NCI-H128 (cell line): ENCODE measurements at regions not wholly inside any gene's neighbourhood (a gene's known extent, or its start where the extent isn't known, plus 50 kb on each side); places are given as distances from the start of the nearest gene placed in this dataset.

Experiments used
- DNase-seq: peaks from one replicate; lab custom pipeline; 2025; ENCODE audit not compliant: unreplicated experiment; lab: John Stamatoyannopoulos, UW

DNA sequence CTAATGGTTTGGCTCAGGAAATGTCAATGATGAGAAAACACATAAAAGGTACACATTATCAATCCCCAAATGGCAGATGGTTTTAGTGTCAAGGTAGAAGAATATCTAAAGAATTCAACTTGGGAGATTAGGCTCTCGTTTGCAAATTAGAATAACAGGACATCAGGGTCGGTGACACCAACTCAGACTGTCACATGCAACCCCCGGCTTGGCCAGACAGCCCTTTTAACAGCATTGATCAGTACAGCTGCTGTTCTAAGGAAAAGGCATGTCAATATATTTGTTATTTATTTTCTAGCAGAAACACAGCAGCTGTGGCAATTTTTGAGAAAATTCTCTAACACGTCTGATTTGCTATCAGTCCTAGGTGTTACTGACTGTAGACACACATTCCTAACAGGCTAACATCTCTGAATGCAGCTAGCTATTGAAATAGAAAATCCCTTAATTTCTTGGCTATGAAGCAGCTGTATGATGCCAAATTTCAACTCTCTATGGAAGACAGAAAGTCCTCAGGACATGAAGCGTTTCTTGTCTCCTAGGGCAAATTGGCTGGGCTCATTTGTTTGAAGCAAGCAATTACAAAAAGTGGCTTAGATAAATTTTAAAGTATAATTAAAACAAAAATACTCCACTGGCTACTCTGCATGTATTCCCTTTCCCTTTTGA, 269.0 kb upstream of the CXXC4 start:
- no peak for DNase-seq

DNA sequence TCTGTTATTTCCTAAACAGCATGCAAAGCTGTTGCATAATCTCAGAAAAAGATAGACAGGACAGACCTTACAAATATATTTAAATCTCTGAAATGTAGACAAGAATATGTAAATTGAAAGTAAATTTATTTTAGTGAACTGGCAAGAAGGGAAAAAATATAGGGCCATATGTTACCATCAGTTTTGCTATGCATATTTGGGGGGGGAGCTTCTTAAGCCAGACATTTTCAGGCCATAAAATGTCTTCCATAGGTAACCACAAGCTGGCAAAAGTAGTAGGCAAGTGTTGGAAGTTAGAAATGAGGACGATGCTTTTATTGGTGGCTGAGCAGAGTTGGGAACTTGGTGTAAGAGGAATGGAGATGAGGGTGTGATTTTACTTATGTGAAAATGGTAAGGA, 272.0 kb upstream of the CXXC4 start:
- DNase-seq, result no peak

DNA sequence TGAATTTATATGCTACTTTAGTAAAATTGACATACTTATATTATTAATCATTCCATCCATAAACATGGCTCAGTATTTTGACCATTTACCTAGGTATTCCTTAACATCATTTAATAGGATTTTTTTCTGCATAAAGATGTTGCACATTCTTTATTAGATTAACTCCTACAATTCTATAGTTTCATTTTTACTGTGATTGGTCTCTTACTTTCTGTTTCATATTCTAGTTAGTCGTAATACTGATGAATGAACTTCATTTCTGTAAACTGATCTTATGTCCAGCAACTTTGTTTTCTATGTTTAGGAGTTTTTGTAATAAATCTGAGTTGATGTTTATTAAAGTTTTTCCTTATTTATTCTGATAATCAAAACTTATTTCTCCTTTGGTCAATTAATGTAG, 278.2 kb upstream of the CXXC4 start:
- no peak for DNase-seq

DNA sequence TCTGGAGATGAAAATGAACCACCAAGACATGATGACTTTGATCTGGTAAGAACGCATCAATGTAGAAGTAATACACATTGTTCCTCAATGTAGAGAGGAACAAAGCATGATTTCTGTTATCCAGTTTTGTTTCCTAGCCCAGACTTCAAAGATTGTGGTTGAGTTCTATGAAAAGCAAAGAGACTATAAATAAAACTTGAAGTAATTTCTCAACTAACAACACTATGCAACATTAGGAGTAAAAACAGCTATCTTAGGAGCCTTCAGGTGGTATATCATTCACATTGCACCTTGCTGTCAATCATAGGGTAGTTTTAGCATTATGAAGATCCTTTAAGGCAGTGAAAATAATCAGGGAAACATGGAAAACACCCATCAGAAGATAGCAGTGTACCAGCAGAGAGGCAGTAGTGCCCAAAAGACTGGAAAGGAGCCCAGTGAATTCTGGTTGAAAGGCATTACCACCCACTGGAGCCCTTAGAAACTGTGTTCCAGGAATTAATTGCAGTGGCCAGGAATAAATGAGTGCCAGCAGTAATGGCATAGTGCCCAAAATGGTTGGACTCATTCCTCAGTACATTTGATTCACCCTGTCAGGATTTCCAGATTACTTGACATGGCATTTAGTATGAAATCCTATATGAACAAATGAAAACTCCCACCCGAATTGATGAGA, 300.7 kb upstream of the CXXC4 start:
- DNase-seq, result no peak

DNA sequence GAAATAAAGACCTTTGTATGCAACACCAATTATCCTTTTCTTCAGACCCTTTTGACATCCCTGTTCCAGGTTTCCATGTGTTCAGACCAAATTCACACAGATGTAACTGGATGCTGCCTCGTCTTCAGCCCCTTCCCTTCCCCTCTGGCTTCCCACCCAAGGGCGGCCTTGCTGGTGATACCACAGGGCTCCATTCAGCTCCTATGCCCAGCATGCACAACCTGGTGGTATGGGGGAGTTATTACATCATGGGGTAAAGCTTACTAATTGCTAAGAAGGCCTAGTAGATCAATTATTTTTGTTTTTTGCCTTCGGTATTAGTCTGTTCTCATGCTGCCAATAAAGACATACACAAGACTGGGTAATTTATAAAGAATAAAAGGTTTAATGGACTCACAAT, 317.0 kb upstream of the CXXC4 start:
- no peak for DNase-seq

DNA sequence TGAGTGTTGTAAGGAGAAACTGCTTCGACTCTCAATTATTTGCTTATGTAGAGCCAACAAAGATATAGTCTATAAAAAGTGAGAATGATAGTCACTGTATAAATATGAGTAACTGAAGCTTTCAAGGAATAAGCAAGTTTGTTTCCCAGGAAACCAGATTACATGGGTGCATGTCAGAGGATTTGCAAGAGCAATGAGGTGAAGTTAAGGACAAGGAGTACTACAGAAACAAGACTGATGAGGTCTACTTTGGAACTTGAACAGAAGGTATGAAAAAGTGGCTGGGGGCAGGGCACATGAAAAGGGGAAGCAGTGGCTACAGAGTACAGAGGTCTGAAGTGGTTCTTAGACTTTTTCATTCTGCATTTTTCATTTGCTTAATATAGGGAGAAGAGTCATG, 321.0 kb upstream of the CXXC4 start:
- no peak for DNase-seq

DNA sequence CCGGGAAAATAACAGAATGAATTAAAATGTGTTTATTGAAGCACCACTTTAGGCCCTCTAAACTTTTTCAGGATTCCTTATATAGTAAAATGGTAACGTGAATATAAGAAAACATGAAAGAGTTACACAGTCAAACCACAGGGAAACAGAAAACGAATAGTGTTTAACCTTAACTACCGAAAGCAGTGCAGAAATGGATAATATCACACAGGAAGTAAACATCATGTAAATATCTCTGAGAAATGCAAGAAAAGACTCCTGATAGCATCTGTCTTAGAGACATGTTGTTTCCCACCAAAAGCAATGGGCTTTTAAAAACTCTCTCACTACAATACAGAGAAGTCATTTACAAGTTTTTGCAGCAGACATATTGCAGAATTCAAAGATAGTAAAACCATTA, 323.9 kb upstream of the CXXC4 start:
- DNase-seq, result no peak

DNA sequence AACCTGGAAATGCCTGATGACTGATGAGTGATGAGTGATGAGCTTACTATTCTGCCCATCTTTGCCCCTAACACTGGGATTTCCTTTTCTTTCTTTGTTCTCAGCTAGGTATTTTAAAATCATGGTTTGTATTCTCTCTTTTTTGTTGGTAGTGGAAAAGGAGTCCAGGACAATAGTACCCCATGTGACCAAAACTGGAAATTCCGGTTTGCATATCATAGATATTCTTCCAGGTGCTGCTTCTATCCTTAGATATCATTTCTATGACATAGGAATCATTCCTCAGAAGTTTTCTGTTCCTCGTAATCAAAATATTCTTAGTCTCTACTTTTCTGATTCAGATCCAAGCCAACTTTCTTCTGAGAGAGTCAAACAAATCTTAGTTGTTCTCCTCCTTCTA, 320.5 kb upstream of the TET2 start:
- no peak for DNase-seq

DNA sequence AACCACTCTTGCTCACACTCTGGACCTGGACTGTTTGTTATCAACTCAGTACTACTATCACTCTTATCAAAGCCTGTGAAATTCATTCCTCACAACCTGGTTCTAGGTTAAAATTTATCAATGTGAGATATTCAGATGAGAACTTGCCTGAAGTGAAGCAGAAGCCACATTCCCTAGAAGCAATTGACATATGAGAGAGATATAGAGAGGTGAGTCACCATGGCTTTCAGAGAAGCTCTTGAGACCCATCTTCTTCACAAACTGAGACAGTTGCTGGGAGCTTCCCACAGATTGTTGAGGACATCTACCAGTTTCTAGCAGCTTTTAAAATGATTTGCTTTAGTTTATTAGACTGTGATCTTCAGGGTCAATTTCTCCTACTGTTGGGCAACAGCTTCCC, 316.9 kb upstream of the TET2 start:
- no peak for DNase-seq

DNA sequence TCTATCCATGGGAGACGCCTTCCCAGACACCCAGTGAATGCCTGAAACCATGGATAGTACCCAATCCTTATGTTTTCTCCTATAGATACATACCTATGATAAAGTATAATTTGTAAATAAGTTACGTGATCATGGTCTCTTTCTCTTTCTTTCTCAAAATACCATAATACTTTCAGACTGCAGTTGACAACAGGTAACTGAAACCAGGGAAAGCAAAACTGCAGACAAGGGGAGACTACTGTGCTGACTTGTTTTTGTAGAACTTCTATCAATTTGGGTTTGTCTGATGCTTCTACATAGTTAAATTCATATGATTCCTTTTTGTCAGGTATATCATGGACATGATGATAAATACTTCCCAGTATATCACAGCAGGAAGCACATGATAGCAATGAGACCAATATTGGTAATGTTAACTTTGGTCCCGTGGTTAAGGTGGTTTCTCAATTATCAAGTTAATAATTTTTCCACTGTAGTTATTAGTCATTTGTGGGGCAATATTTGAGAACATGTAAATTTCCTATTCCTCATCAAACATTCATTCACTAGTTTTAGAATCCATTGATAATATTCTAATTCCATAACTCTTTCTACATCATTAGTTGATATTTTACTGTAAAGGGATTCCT, 298.0 kb upstream of the TET2 start:
- DNase-seq, result no peak

DNA sequence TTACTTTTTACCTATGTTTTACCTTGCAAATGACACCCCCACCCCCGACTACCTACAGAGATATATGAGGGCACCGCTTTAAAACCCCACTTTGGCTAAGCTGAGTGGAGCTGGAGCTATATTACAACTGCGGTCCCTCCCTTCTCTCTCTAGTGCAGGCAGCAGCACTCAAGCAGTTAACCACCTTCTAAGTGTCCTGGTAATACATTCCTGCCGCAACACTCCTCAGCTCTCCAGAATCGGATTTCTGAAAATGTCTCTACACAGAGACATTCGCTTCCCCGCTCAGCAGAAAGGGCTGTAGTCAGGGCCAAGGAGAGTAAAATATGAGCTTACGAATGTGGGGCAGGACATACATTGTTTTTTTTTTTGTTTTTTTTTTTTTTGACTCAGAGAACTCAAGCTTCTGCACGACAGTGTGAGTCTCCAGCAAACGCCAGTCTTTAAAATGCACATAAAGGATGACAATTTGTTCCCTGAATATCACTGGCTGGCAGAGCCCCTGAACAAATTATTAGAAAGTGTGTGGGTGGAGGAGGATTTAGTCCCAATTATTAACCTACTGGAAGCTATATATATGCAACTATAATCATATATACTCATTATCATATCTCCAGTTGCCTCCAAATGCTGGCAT, 287.0 kb upstream of the TET2 start:
- no peak for DNase-seq

DNA sequence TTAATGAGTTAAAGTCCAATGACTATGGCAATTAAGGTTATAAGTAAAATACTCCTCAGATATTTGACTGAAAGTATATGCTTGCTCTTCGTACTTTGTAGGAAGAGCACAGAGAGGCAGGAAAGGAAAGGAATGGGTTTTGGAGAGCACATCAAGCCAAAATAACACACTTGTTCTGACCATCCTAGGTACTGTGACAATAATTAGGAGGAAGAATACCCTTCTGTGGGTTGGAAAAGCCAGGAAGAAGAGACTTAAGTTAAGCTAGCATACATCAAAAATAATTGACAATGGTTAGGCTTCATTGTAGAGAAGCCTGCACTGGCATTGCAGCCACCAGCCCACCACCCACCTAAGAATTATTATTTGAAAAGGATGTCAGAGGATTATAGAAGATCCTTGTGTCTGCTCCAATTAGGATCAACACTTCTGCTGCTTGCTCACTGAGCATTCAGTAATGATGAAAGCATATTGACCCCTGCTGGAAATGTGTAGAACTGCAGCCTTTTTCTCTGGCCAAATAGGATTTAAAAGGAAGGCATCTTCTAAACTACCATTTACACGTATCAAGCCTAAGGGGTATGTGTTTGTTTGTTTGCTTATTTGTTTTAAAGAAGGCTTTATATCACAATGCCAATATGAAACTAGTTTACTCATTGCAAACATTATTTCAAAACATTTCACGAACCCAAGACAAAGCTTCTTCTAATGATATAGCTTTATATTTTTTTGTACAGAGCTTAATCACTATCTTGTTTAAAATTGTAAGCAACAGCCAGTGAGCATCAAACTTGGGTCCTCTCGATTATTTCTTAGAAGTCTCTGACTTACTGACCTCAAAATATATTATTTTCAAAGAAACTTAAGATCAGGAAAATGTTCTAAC, 286.2 kb upstream of the TET2 start:
- peak; percentile 54 for DNase-seq

DNA sequence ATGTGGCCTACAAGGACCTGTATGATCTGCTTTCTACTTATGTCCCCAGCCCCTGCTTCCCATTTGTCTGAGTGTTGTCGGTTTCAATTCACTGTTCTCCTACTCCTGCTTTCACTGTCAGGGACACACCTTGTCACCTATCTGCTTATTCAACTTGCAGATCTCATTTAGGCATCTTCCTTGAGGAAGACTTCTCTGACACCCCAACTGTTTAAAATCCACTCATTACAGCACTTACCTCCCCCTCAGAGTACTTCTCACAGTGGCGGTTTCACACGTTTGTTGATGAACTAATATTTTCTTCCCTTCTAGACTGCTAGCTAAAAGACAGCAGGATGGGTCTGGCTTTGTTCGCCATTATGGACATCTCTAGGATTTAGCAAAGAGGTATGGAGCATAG, 279.9 kb upstream of the TET2 start:
- no peak for DNase-seq

DNA sequence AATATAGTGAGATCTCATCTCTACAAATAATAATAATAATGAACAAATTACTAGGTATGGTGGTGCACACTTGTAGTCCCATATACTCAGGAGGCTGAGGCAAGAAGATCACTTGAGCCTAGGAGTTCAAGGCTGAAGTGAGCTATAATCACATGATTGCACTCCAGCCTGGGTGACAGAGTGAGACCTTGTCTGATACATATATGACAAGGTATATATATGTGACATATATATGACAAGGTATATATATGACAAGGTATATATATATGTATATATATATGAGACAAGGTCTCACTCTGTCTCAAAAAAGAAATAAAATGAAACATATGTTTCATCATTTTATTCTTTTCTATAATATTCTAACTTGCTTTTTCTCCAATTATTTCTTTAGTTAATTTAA, 278.1 kb upstream of the TET2 start:
- DNase-seq, result no peak

DNA sequence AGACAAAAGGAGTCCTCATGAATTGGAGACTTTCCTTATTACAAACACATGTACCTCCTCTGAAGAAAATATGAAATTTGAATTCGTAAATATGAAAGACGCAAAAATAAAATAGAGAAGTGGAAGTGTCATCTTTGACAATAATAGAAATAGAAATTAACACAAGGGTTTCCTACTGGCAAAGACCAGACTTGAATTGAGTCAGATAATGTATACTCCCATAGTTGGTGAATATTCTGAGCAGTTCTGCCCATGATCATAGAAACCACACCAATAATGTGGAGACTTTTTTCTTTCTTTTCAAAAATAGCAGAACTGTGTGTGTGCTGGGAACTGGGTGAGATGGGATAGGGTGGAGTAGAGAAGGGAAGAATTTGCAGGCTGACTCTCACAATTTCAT, 277.7 kb upstream of the TET2 start:
- DNase-seq, result no peak

DNA sequence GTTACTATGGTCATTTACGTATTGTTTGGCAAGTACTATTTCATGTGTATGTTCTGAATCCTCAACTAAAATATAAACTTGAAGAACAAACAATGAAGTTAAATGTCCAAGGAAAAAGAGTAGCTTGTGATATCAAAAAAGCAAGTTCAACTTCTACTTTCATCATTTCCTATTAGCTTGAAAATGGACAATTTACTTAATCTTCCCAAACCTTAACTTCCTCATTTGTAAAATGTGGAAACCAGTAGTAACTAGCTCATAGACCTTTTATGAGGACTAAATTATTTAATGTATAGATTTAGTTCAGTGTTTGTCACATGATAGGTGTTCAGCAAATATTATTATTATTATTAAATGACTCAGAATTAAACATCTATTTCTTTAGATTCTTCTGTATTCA, 276.8 kb upstream of the TET2 start:
- DNase-seq, result no peak

DNA sequence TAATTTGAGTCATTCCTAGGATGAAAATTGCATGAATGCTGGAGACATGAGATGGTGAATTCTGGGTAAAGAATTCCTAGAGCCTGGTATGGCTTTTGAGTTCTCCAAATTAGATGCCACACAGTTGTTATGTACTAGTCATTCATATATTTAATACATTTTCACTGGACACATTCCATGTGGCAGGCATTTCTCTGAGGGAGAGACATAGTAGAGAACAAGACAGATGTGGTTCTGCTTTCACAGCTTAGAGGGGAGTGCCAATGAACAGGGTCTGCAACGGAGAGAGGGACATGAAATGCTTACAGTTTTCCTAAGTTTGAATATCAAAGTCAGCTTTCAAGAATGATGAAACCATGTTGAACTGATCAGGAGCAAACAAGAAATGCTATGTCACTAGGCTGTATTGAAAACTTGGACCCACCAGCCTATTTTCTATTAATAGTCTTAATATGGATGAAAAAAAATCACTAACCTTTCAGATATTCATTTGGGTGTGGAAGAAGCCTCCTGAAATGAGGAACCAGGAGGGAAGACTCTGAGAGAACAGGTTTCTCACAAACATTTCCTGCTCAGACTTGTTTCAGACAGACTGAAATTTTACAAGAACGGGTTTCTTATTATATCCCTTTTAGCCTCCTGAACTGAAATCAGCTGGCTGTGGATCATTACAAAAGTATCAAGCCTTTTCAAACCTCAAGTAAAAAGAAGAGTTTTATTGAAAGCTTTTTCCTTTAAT, 276.0 kb upstream of the TET2 start:
- no peak for DNase-seq

DNA sequence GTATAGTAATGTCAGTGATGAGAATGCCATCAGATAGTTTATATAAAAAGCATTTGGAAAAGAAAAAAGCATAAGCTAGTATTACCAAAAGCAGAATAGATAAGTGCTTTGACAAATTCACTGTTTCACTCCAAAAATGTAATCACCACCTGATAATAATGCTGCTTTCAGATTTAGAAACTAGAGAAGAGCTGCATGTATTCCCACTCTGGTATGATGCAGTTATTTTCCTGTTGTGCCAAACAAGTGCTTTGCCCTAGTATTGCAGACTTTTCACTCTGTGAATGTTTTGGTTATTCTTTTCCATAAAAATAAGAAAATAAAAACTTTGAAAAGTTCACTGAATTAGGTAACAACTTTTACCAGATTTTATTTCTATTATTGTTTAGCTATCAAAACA, 267.7 kb upstream of the TET2 start:
- DNase-seq, result no peak

DNA sequence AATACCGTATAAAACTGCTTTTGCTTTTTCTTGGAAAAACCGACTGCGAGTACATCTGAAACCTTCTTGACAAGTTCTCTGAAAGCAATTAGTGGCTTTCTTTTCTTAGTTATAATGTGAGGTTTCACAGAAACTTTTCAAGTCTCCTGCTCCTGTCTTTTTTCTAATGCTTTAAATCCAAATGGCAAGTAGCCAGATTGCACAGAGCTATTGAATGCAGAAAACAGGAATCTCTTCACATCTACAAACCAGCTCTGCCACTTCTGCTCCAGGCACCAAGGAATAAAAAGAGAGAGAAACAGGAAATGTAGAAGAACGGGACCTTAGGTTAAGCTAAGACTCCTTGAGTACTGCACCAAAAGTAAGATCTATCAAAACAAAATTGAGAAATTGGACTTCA, 267.3 kb upstream of the TET2 start:
- no peak for DNase-seq

DNA sequence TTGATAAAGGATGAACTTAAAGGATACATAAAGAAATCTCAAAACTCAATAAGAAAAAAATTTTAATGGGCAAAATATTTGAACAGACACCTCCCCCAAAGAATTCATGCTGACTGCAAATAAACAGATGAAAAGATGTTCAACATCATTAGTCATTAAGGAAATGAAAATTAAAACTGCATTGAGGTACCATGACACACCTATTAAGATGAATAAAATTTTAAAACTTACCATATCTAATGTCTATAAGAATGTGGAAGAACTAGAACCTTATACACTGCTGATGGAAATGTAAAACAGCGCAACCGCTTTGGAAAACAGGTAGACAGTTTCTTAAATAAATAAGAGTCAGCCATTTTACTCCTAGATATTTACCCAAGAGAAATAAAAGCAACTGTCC, 266.8 kb upstream of the TET2 start:
- no peak for DNase-seq
